HL-60 (cell line): ENCODE measurements at regions not wholly inside any gene's neighbourhood (a gene's known extent, or its start where the extent isn't known, plus 50 kb on each side); places are given as distances from the start of the nearest gene placed in this dataset.
"Not testable (repeated sequence)": the region's sequence is repeated elsewhere in the genome, so short reads cannot be mapped to it uniquely, and the experiment has no call there.

ENCODE experiments used
- DNase-seq, 2 experiments: peaks; one replicate each; pipeline ENCODE4 v3.0.0-alpha.2; 2010 to 2020; ENCODE audit warnings: low read depth in 1 of 2, low spot score in 1 of 2
- H3K27ac ChIP-seq: fragments of 250-450 bp; sonication (Bioruptor Pico); replicated peaks from 2 replicates; pipeline ENCODE4 v1.5.1; 2020; ENCODE audit warnings: mild to moderate bottlenecking, moderate library complexity
- H3K27me3 ChIP-seq: fragments of 250-450 bp; sonication (Bioruptor Pico); 2 replicates; pipeline ENCODE4 v1.5.1; 2021; ENCODE audit warnings: mild to moderate bottlenecking, moderate library complexity; ENCODE audit not compliant: insufficient read depth, poor library complexity, severe bottlenecking
- H3K4me3 ChIP-seq: replicated peaks from 2 replicates; pipeline ENCODE4 v1.5.1; 2011; ENCODE audit warnings: mild to moderate bottlenecking, control low read depth, low read length; ENCODE audit not compliant: insufficient read depth
- CTCF ChIP-seq: IDR thresholded peaks from one replicate; pipeline ENCODE4 v1.5.1; 2011; ENCODE audit warnings: low read length, control low read depth, inconsistent platforms; ENCODE audit not compliant: insufficient read depth
- GABPA ChIP-seq: IDR thresholded peaks from 2 replicates; pipeline ENCODE4 v1.6.1; 2012; ENCODE audit warnings: low read depth
- POLR2AphosphoS5 ChIP-seq: IDR thresholded peaks from 2 replicates; pipeline ENCODE4 v1.6.1; 2012; ENCODE audit warnings: low read depth
- REST ChIP-seq: IDR thresholded peaks from 2 replicates; pipeline ENCODE4 v1.6.1; 2012; ENCODE audit warnings: low read depth; ENCODE audit not compliant: insufficient replicate concordance
- SPI1 ChIP-seq: IDR thresholded peaks from 2 replicates; pipeline ENCODE4 v1.6.1; 2012; ENCODE audit warnings: low read depth, mild to moderate bottlenecking, borderline replicate concordance

GRCh38 chr21:28124541-28124940 is 868.1 kb downstream of the LTN1 start:
- DNase-seq, result no peak
- no peak for TF ChIP-seq SPI1
- TF ChIP-seq GABPA, result no peak
- no peak for TF ChIP-seq REST
- TF ChIP-seq POLR2AphosphoS5, result no peak
- TF ChIP-seq CTCF, result no peak
- no peak overlapping the region for H3K4me3 ChIP-seq
- H3K27ac ChIP-seq, result no peak overlapping the region
- H3K27me3 ChIP-seq, result peaks cover 2% of the 10 kb centered on the region

- DNase-seq, result no peak
- no peak overlapping the region for H3K4me3 ChIP-seq
- H3K27me3 ChIP-seq, result no peaks in the 10 kb centered on the region
- no peak for TF ChIP-seq SPI1
- TF ChIP-seq GABPA, result no peak
- no peak for TF ChIP-seq CTCF
- TF ChIP-seq POLR2AphosphoS5, result no peak
- TF ChIP-seq REST, result no peak
- no peak overlapping the region for H3K27ac ChIP-seq
Measured at GRCh38 chr21:28118570-28118969, 874.1 kb downstream of the LTN1 start.

- H3K27me3 ChIP-seq, H3K27ac ChIP-seq, DNase-seq, H3K4me3 ChIP-seq: not testable (repeated sequence)
Measured at GRCh38 chr21:28114986-28115385, 877.7 kb downstream of the LTN1 start.

GRCh38 chr21:28113718-28114117 is 879.0 kb downstream of the LTN1 start:
- H3K27ac ChIP-seq, result no peak overlapping the region
- TF ChIP-seq POLR2AphosphoS5, result no peak
- TF ChIP-seq CTCF, result no peak
- no peak for TF ChIP-seq GABPA
- TF ChIP-seq SPI1, result no peak
- no peak for TF ChIP-seq REST
- H3K4me3 ChIP-seq, result no peak overlapping the region
- DNase-seq, result no peak
- no peaks in the 10 kb centered on the region for H3K27me3 ChIP-seq
